ENCODE measurements at regions not wholly inside any gene's neighbourhood (a gene's known extent, or its start where the extent isn't known, plus 50 kb on each side); places are given as distances from the start of the nearest gene placed in this dataset.

- Histone ChIP-seq H4K20me1 (replicated peaks; ENCODE audit: control insufficient read depth, insufficient read depth, low read length) (no peaks in the 10 kb centered on the region), H3K4me1 (replicated peaks in 1 of 2; ENCODE audit: control insufficient read depth in 2 of 2, insufficient read depth in 2 of 2, low read length in 2 of 2) (no peaks in the 10 kb centered on the region; a peak in 2 of 5 replicates), H3K4me2 (ENCODE audit: insufficient read depth, low read length) (no peak overlapping the region), H3K36me3 (ENCODE audit: control insufficient read depth, insufficient read depth, low read length) (no peaks in the 10 kb centered on the region), H3K27ac (ENCODE audit: extremely low read depth, low read depth, low read length) (no peak overlapping the region), H3K9me1 (ENCODE audit: control insufficient read depth, insufficient read depth, low read length) (no peaks in the 10 kb centered on the region), H3K9ac (ENCODE audit: insufficient read depth in 1 of 2, low read depth in 2 of 2, low read length in 2 of 2) (no peak overlapping the region), H2AFZ (ENCODE audit: low read depth, low read length) (no peak overlapping the region), H3K4me3 (no peak overlapping the region), H3K79me2 (ENCODE audit: control insufficient read depth, insufficient read depth, low read length) (no peaks in the 10 kb centered on the region), H3K9me3 (replicated peaks; ENCODE audit: control insufficient read depth, insufficient read depth, low read depth, low read length) (no peaks in the 10 kb centered on the region), H3K27me3 (ENCODE audit: control insufficient read depth in 2 of 2, insufficient read depth in 2 of 2, low read length in 2 of 2) (peaks cover 0 to 10% of the 10 kb centered on the region in 2 experiments; a peak in 2 of 5 replicates)
- ChIA-PET POLR2A (interaction anchor here (0.6 to 1.8 kb wide), 2 partner anchors 11 to 104 kb away, joined by 3 read pairs; no protein-coding TSS in a partner anchor), CTCF (ENCODE audit: low intra/inter-chr PET ratio) (no interaction called here)
- intact Hi-C loops (cut with micrococcal nuclease), result no loop called here
- DNase-seq (ENCODE audit: extremely low read depth in 1 of 4, low spot score in 3 of 4) (no peak), ATAC-seq (no peak), FAIRE-seq (no peak)
- TF ChIP-seq ADNP (tag; IDR thresholded peaks at IDR 0.05) (no peak), KAT2B (IDR thresholded peaks at IDR 0.05; ENCODE audit: low read depth, low read length) (no peak), XRCC3 (IDR thresholded peaks at IDR 0.05) (no peak), PURB (CRISPR knock-in tag; IDR thresholded peaks at IDR 0.05; ENCODE audit: low read depth) (no peak), RBM15 (IDR thresholded peaks at IDR 0.05; ENCODE audit: insufficient read depth, low read length) (no peak), ZNF436 (CRISPR knock-in tag; IDR thresholded peaks at IDR 0.05) (no peak), RFX5 (IDR thresholded peaks at IDR 0.05; ENCODE audit: low read depth, low read length) (no peak), HIVEP1 (CRISPR knock-in tag; IDR thresholded peaks at IDR 0.05) (no peak), SNAPC5 (CRISPR knock-in tag; IDR thresholded peaks at IDR 0.05) (no peak), ASH1L (IDR thresholded peaks at IDR 0.05; ENCODE audit: borderline replicate concordance, low read depth, partially characterized antibody) (no peak)
- WGBS (ENCODE audit: insufficient coverage, low coverage, missing lambda C conversion rate), result 0% methylated on average over 5 of the region's 5 CpGs
- in situ Hi-C loops (cut with MboI), result no loop called here
- no TSS peak for BruUV-seq (replicated peaks)
These were observed 56.2 kb upstream of the ABCA1 start for GRCh38 chr9:104984121-104984520.

Data from K562 (cell line).